ENCODE measurements at regions not wholly inside any gene's neighbourhood (a gene's known extent, or its start where the extent isn't known, plus 50 kb on each side); places are given as distances from the start of the nearest gene placed in this dataset.
A peak's percentile ranks its signal among the peaks of the same experiment; 100 is the strongest.

GRCh38 chr5:143558048-143558447 is 154.6 kb upstream of the NR3C1 start:
- Histone ChIP-seq H3K27me3 (replicated peaks; ENCODE audit: control insufficient read depth, insufficient read depth, low read length) (no peaks in the 10 kb centered on the region), H3K36me3 (ENCODE audit: control insufficient read depth, insufficient read depth, low read length) (no peaks in the 10 kb centered on the region), H3K4me3 (replicated peaks; ENCODE audit: low read depth, low read length) (no peak overlapping the region)
- DNase-seq (ENCODE audit: extremely low read depth, insufficient read length), result no peak
- no peak for TF ChIP-seq CTCF (IDR thresholded peaks at IDR 0.05; ENCODE audit: insufficient read depth, low read length, poor library complexity, severe bottlenecking)

GRCh38 chr5:143557061-143557818 is 153.8 kb upstream of the NR3C1 start:
- DNase-seq (ENCODE audit: extremely low read depth, insufficient read length), result peak; percentile 36
- no peaks in the 10 kb centered on the region for H3K36me3 ChIP-seq (ENCODE audit: control insufficient read depth, insufficient read depth, low read length)
- H3K4me3 ChIP-seq (replicated peaks; ENCODE audit: low read depth, low read length), result no peak overlapping the region
- TF ChIP-seq CTCF (IDR thresholded peaks at IDR 0.05; ENCODE audit: insufficient read depth, low read length, poor library complexity, severe bottlenecking), result no peak
- H3K27me3 ChIP-seq (replicated peaks; ENCODE audit: control insufficient read depth, insufficient read depth, low read length), result no peaks in the 10 kb centered on the region

GRCh38 chr5:143554918-143555477 is 151.5 kb upstream of the NR3C1 start:
- H3K4me3 ChIP-seq (replicated peaks; ENCODE audit: low read depth, low read length), result no peak overlapping the region
- TF ChIP-seq CTCF (IDR thresholded peaks at IDR 0.05; ENCODE audit: insufficient read depth, low read length, poor library complexity, severe bottlenecking), result no peak
- DNase-seq (ENCODE audit: extremely low read depth, insufficient read length), result no peak

GRCh38 chr5:143554187-143554717 is 150.8 kb upstream of the NR3C1 start:
- Histone ChIP-seq H3K36me3 (ENCODE audit: control insufficient read depth, insufficient read depth, low read length) (no peaks in the 10 kb centered on the region), H3K4me3 (replicated peaks; ENCODE audit: low read depth, low read length) (no peak overlapping the region), H3K27me3 (replicated peaks; ENCODE audit: control insufficient read depth, insufficient read depth, low read length) (no peaks in the 10 kb centered on the region)
- TF ChIP-seq CTCF (IDR thresholded peaks at IDR 0.05; ENCODE audit: insufficient read depth, low read length, poor library complexity, severe bottlenecking), result no peak
- DNase-seq (ENCODE audit: extremely low read depth, insufficient read length), result no peak

More at GRCh38 chr5:143554918-143555477, 151.5 kb upstream of the NR3C1 start:
- Histone ChIP-seq H3K36me3 (ENCODE audit: control insufficient read depth, insufficient read depth, low read length) (no peaks in the 10 kb centered on the region), H3K27me3 (replicated peaks; ENCODE audit: control insufficient read depth, insufficient read depth, low read length) (no peaks in the 10 kb centered on the region)

GRCh38 chr5:143552680-143553079 is 149.2 kb upstream of the NR3C1 start:
- no peak for DNase-seq (ENCODE audit: extremely low read depth, insufficient read length)
- no peak for TF ChIP-seq CTCF (IDR thresholded peaks at IDR 0.05; ENCODE audit: insufficient read depth, low read length, poor library complexity, severe bottlenecking)
- H3K27me3 ChIP-seq (replicated peaks; ENCODE audit: control insufficient read depth, insufficient read depth, low read length), result no peaks in the 10 kb centered on the region

More at GRCh38 chr5:143552680-143553079, 149.2 kb upstream of the NR3C1 start:
- Histone ChIP-seq H3K36me3 (ENCODE audit: control insufficient read depth, insufficient read depth, low read length) (no peaks in the 10 kb centered on the region), H3K4me3 (replicated peaks; ENCODE audit: low read depth, low read length) (no peak overlapping the region)
